ENCODE measurements at regions not wholly inside any gene's neighbourhood (a gene's known extent, or its start where the extent isn't known, plus 50 kb on each side); places are given as distances from the start of the nearest gene placed in this dataset.

- TF ChIP-seq JUN (IDR thresholded peaks at IDR 0.05; ENCODE audit: borderline replicate concordance, insufficient read depth, insufficient read length, low read depth) (no peak), POLR2AphosphoS5 (IDR thresholded peaks at IDR 0.05; ENCODE audit: insufficient read depth, low read depth, low read length) (no peak), GATA2 (IDR thresholded peaks at IDR 0.05; ENCODE audit: insufficient read depth, insufficient read length, low read depth, low read length) (no peak), POLR2A (IDR thresholded peaks at IDR 0.05; ENCODE audit: low read depth, low read length) (no peak), EZH2 (IDR thresholded peaks at IDR 0.05; ENCODE audit: borderline replicate concordance, low read depth, low read length, severe bottlenecking) (no peak), MYC (IDR thresholded peaks at IDR 0.05; ENCODE audit: low read depth, low read length) (no peak), FOS (IDR thresholded peaks at IDR 0.05; ENCODE audit: borderline replicate concordance, insufficient read depth, low read length) (no peak)
- TF ChIP-seq, protein P1, sequence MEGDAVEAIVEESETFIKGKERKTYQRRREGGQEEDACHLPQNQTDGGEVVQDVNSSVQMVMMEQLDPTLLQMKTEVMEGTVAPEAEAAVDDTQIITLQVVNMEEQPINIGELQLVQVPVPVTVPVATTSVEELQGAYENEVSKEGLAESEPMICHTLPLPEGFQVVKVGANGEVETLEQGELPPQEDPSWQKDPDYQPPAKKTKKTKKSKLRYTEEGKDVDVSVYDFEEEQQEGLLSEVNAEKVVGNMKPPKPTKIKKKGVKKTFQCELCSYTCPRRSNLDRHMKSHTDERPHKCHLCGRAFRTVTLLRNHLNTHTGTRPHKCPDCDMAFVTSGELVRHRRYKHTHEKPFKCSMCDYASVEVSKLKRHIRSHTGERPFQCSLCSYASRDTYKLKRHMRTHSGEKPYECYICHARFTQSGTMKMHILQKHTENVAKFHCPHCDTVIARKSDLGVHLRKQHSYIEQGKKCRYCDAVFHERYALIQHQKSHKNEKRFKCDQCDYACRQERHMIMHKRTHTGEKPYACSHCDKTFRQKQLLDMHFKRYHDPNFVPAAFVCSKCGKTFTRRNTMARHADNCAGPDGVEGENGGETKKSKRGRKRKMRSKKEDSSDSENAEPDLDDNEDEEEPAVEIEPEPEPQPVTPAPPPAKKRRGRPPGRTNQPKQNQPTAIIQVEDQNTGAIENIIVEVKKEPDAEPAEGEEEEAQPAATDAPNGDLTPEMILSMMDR (IDR thresholded peaks at IDR 0.05; ENCODE audit: extremely low read depth in 1 of 2, insufficient read depth in 1 of 2, low read depth in 1 of 2, low read length in 2 of 2), result no peak
- TF ChIP-seq, protein P2, sequence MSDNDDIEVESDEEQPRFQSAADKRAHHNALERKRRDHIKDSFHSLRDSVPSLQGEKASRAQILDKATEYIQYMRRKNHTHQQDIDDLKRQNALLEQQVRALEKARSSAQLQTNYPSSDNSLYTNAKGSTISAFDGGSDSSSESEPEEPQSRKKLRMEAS (IDR thresholded peaks at IDR 0.05; ENCODE audit: insufficient read depth, insufficient read length), result no peak
Measured at GRCh38 chr6:113248532-113248931, 608.6 kb upstream of the MARCKS start.

All from endothelial cell of umbilical vein (primary cell).